ENCODE measurements at regions not wholly inside any gene's neighbourhood (a gene's known extent, or its start where the extent isn't known, plus 50 kb on each side); places are given as distances from the start of the nearest gene placed in this dataset.
A peak's percentile ranks its signal among the peaks of the same experiment; 100 is the strongest.

GRCh38 chr9:1202512-1203280 lies 152.5 kb downstream of the DMRT2 start:
- DNase-seq = no peak

- DNase-seq = peak; percentile 87
Measured at GRCh38 chr9:1207686-1208085, 157.5 kb downstream of the DMRT2 start.

- peak; percentile 84 for DNase-seq
Measured at GRCh38 chr9:1208157-1208556, 158.0 kb downstream of the DMRT2 start.

DNA sequence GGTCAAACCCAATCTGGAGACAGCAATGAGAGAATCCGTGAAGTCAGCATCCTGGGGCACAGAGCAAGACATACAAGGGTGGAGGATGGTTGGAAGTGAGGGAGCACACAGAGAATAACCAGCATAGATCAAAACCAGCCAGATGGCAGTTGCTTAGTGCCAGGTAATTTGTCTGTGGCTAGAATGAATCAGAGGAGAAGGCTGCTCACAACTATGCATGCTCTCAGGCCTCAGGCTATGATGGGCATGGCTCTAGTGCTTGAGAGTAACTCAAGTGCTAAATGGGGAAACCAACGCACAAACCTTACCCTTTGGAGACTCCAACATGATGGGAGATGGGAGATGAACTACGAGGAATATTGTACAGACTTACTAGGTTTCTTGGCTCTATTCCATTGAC lies 160.8 kb downstream of the DMRT2 start:
- DNase-seq = no peak

GRCh38 chr9:1216532-1216931 lies 166.4 kb downstream of the DMRT2 start:
- DNase-seq = peak; percentile 71

DNA sequence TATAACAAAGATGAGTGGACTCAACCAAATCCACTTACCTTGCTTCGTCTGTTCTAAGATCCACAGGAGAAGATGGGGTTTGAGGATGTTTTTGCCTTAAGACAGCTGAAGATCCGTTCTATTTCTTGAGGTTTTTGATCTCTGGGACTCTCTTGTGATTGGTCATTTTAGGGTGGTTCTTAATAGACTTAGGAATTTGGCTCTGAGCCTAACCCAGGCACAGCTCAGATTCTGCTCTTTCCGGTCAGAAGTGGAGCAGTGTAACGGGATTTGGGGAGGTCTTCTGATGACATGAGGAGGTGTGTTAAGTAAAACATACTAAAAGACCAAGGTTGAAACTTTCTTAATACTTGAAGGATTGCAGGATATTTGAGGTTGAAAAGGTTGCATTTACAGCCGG lies 166.9 kb downstream of the DMRT2 start:
- peak; percentile 61 for DNase-seq

DNA sequence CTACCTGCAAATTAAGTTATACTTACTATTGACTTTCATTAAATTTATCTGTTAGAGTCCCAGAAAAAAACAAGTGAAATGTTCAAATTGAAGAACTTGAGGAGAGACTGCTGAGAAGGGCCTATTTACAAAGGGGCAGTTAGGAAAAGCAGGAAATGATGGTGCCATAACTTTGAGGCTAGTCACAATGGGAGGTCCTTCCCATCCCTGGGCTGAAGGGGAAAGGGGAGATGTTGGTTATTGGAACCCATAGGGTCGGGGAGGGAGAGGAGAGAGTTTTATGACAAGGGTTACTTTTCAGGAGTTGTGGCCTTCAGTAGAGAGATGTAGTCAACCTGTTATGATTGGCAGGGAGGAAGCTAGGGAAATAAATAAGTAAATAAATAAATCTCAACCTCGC lies 169.1 kb downstream of the DMRT2 start:
- no peak for DNase-seq

DNA sequence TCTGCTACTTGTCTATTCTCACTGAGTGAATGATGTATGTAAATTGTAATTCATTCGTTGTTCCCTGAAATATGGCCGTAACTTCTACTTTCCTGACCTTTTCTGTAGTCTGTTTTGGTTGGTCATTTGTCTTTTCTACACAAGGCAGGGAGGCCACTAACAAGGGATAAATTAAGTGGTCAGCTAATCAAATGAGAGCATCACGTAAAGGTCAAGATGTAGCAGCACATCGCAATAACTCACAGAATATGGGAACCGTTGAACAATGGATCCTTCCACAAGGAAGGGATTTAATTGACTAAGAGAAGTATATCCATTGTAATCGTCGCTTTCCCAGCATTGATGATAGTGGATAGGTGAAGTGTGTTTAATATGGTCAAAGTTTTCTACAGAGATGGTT lies 171.1 kb downstream of the DMRT2 start:
- DNase-seq = no peak

- peak; percentile 67 for DNase-seq
Measured at GRCh38 chr9:1222511-1222910, 172.4 kb downstream of the DMRT2 start.

DNA sequence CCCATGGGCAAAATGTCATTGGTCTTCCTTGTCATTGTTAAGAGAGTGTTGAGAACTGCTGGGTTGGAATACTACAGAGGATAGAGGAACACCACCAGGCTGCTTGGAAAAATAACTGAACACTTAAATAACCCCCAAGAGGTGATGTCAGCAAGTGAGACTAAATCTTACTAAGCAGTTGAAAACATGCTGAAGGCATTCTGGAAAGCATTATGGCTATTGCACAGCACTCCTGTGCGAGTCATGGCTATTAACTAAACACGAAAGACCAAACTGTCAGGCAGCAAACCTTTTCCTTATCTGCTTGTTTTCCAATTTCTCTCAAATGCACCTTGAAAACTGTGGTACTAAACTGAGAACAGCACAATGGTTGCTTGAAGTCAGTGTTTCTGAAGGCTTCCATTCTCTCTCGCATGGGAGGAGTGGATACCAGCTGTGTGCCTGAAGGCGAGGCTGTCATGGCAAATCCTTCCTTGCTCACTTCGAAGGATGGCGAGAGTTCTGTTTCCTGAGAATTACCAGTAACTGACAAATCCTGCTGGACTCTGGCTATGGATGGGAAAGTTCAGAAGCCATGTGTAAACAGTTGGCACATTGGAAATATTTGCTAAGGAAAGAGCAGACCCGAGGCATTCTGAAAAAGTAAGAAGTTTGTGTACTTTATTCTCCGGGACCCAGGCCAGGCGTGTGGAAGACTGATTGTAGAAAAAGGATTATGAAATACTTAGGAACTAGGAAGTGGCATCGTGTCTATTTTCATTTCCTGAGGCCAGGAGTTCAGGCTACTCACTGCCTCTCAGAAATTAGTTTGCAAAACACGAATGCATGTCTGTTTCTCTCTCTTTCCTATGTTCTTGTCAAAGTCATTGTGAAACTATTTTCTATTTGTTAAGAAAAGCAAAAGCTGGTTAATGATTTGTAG lies 182.1 kb downstream of the DMRT2 start:
- peak; percentile 81 for DNase-seq

GRCh38 chr9:1233568-1233967 lies 183.4 kb downstream of the DMRT2 start:
- DNase-seq = no peak

GRCh38 chr9:1235650-1236049 lies 185.5 kb downstream of the DMRT2 start:
- DNase-seq = no peak

GRCh38 chr9:1236061-1236460 lies 185.9 kb downstream of the DMRT2 start:
- peak; percentile 7 for DNase-seq

- DNase-seq = no peak
Measured at GRCh38 chr9:1238407-1238806, 188.2 kb downstream of the DMRT2 start.

GRCh38 chr9:1248743-1249142 lies 198.6 kb downstream of the DMRT2 start:
- no peak for DNase-seq

GRCh38 chr9:1253064-1253979 lies 203.2 kb downstream of the DMRT2 start:
- peak; percentile 19 for DNase-seq

DNA sequence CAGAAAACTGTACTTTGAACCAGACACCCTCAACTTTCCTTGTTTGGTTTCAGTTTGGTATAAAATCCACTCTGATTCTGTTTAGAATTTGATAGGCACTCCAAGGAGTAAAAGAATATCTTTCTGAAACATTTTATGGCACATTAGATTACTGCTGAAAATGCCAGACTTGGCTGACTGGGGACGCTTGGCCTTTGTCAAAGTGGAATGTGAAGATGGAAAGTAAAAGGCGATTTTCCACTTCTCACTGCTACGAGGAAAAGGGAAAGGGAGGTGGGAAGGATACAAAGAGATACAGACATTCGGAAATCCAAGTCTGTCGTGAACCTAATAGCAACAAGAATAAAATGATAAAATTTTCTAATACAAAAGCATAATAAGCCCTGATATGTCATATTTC lies 203.9 kb downstream of the DMRT2 start:
- DNase-seq = no peak

DNA sequence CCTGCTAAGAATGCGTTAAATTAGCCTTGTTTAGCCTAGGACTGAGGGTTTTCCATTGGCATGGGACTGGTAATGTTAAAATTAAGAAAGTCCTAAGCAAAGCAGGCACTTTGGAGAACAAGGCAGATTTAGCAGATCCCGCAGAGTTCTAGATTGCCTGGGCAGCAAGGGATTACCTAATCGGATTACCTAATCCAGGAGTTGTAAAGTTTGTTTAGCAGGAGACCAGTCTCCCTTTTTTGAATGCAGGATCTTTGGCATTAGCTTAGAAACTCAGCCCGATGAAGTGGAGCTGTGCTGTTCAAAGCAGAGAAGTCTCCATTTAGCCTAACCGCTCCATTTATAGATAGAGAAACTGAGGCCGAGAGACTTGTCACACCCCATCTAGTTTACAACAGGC lies 206.0 kb downstream of the DMRT2 start:
- no peak for DNase-seq

GRCh38 chr9:1261266-1261665 lies 211.1 kb downstream of the DMRT2 start:
- DNase-seq = no peak

DNA sequence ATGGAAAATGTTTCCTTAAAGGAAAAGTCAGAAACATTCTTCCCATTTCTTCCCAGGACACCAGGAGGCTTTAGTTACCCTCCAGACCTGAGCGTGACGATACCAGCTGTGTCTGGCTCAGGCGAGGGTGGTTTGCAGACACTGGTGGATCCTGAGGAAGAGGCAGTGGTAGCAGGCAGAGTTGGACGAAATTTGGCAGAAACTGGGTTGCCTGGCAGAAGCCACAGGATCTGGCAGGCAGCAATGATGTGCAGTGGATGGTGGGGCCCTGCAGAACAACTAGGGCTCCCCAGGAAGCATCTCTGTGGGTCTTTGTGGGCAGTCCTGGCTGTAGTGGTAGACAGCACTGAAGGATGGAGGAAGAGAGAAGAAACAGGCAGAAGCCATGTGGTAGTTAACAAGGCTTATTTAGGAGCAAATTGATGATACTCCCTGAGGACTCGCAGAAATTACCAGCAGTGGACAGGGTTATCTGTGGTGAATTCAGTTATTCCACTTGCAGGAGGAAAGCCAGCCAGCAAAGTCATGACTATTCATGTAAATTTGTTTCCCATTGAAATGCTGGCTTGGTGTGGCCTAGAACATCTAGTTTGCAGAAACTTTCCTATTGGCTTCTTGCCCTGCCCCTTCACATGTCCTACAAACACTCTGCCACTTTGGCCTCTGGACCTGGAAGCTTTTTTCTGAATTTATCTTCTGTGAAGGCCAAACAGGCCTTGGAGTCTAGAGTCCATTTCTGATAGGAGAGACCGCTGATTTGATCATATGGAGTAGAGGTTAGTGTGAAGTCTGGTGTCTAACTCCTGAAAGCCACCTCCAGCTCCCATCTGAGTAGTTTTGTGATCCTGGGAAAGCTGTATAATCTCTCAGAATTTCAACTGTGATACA lies 212.0 kb downstream of the DMRT2 start:
- DNase-seq = no peak

DNA sequence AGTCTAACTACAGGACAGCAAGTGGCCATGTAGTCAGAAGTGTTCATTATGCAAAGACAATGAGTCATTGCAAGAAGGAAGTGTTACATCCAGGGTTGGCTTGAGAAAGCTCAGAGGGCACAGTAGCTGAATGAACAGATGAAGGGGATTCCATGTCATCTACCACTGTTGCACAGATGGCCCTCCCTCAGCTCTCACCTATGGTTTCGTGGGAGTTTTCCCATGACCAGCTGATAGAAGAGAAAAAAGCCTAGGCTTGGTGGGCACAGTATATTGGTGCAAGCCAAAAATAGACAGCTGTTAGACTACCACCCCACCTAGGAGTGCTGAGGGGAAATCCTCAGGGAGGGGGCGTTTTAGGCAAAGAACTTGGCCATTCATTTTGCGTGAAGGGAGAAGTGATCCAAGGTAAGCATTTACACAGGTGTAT lies 217.0 kb downstream of the DMRT2 start:
- no peak for DNase-seq

- DNase-seq = no peak
Measured at GRCh38 chr9:1267581-1267980, 217.4 kb downstream of the DMRT2 start.

All from fibroblast of upper back skin (primary cell).